ENCODE measurements at regions not wholly inside any gene's neighbourhood (a gene's known extent, or its start where the extent isn't known, plus 50 kb on each side); places are given as distances from the start of the nearest gene placed in this dataset.

- TF ChIP-seq CTCF (IDR thresholded peaks at IDR 0.05; ENCODE audit: extremely low read depth in 1 of 2, insufficient read depth in 1 of 2, low read depth in 1 of 2, low read length in 2 of 2) (no peak), POLR2AphosphoS5 (IDR thresholded peaks at IDR 0.05; ENCODE audit: insufficient read depth, low read depth, low read length) (no peak), POLR2A (IDR thresholded peaks at IDR 0.05; ENCODE audit: low read depth, low read length) (no peak), EZH2 (IDR thresholded peaks at IDR 0.05; ENCODE audit: borderline replicate concordance, low read depth, low read length, severe bottlenecking) (no peak), GATA2 (IDR thresholded peaks at IDR 0.05; ENCODE audit: insufficient read depth, insufficient read length, low read depth, low read length) (no peak)
Observed at GRCh38 chr9:75666856-75667554, 223.5 kb upstream of the PCSK5 start.
